Kidney (tissue), 13 donors: ENCODE measurements at regions not wholly inside any gene's neighbourhood (a gene's known extent, or its start where the extent isn't known, plus 50 kb on each side); places are given as distances from the start of the nearest gene placed in this dataset.

Source experiments
- DNase-seq, 5 donors: peaks; one replicate each; pipeline ENCODE4 v3.0.0-alpha.2; 2013 to 2020
- FAIRE-seq: peaks from 2 replicates; lab custom pipeline; 2012; peaks lifted over from hg19 to GRCh38; lab: Jason Lieb, UNC
- H3K27ac ChIP-seq, 2 donors: one replicate each; pipeline ENCODE4 v1.7.0; 2013; ENCODE audit warnings: low read depth in 2 of 2, low read length in 2 of 2, inconsistent platforms in 1 of 2
- H3K27me3 ChIP-seq: one replicate; pipeline ENCODE4 v1.7.1; 2013; ENCODE audit warnings: low read length, inconsistent platforms; ENCODE audit not compliant: control insufficient read depth, insufficient read depth
- H3K36me3 ChIP-seq, 3 donors: one replicate each; pipeline versions ENCODE4 v1.7.0 to v1.7.1; 2013; ENCODE audit warnings: low read length in 3 of 3, control low read depth in 1 of 3, inconsistent platforms in 1 of 3; ENCODE audit not compliant: insufficient read depth in 3 of 3, control insufficient read depth in 2 of 3
- H3K4me1 ChIP-seq, 3 donors: one replicate each; pipeline versions ENCODE4 v1.7.0 to v1.7.1; 2013; ENCODE audit warnings: low read length in 3 of 3, inconsistent platforms in 1 of 3, low read depth in 1 of 3; ENCODE audit not compliant: control insufficient read depth in 2 of 3, insufficient read depth in 2 of 3
- H3K4me3 ChIP-seq, 3 donors: one replicate each; pipeline versions ENCODE4 v1.7.0 to v1.8.1; 2013; ENCODE audit warnings: low read length in 3 of 3, control low read depth in 1 of 3, inconsistent platforms in 1 of 3
- H3K9ac ChIP-seq, 3 donors: one replicate each; pipeline versions ENCODE4 v1.7.0 to v1.7.1; 2013; ENCODE audit warnings: low read length in 3 of 3, control low read depth in 1 of 3, inconsistent platforms in 1 of 3
- H3K9me3 ChIP-seq, 3 donors: one replicate each; pipeline versions ENCODE4 v1.7.0 to v1.7.1; 2013; ENCODE audit warnings: low read length in 3 of 3, control low read depth in 1 of 3, inconsistent platforms in 1 of 3; ENCODE audit not compliant: control insufficient read depth in 2 of 3, insufficient read depth in 1 of 3
- CTCF ChIP-seq: IDR thresholded peaks from 3 replicates; pipeline ENCODE4 v1.5.1; 2012; ENCODE audit warnings: mild to moderate bottlenecking, moderate library complexity, borderline replicate concordance; ENCODE audit not compliant: insufficient read depth; ENCODE audit errors: extremely low read depth
- intact Hi-C: fragments of 100-400 bp; cut with DNase I; formaldehyde crosslinking; loops from one replicate; pipeline ENCODE4 v1.11.1; 2022
- donor health status: control.
- donor health status: control.
- donor health status: control.
- donor health status: control.
- donor health status: control.
- donor health status: DM: yes; HTN: yes; CAD: no.
- donor health status: Normal renal cell carcinoma (clear cell type).

DNA sequence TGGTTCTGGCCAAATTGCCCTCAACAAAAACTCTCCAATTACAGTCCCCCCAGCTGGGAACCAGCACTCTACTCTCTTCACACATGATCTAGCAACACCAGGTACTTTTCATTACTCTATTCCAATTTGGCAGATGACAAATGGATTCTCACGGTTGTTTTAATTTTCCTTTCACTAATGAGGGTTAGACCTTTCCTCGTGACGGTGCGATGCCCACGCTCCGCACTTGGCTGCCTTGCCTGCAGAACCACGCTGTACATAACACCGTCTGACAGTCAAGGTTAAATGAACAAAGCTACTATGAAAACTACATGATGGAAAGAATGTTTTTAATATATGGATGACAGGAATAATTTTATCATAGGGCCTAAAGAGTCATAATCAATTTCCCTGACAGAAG lies 141.5 kb downstream of the FBXO15 start:
- DNase-seq (peak in 1 of 5 donors; percentile 24), FAIRE-seq (no peak)
- Histone ChIP-seq H3K9ac (no peak overlapping the region), H3K27me3 (no peaks in the 10 kb centered on the region), H3K9me3 (no peaks in the 10 kb centered on the region), H3K4me3 (no peak overlapping the region), H3K36me3 (no peaks in the 10 kb centered on the region), H3K27ac (no peak overlapping the region), H3K4me1 (no peaks in the 10 kb centered on the region)
- intact Hi-C loops, result no loop called here
- TF ChIP-seq CTCF, result no peak

GRCh38 chr18:74005320-74006109 lies 142.1 kb downstream of the FBXO15 start:
- TF ChIP-seq CTCF, result no peak
- Histone ChIP-seq H3K9ac (no peak overlapping the region), H3K4me3 (no peak overlapping the region), H3K36me3 (no peaks in the 10 kb centered on the region), H3K27me3 (no peaks in the 10 kb centered on the region), H3K9me3 (no peaks in the 10 kb centered on the region), H3K4me1 (no peaks in the 10 kb centered on the region), H3K27ac (no peak overlapping the region)
- no peak for DNase-seq
- no peak for FAIRE-seq
- intact Hi-C loops, result no loop called here

GRCh38 chr18:73992242-73993022 lies 155.2 kb downstream of the FBXO15 start:
- H3K9me3 ChIP-seq, result peaks cover 0 to 3% (median 0%) of the 10 kb centered on the region in 3 donors
- intact Hi-C loops, result no loop called here
- FAIRE-seq (no peak), DNase-seq (no peak)
- H3K27ac ChIP-seq, result no peak overlapping the region
- no peak overlapping the region for H3K9ac ChIP-seq
- no peaks in the 10 kb centered on the region for H3K27me3 ChIP-seq
- no peak overlapping the region for H3K4me3 ChIP-seq
- no peaks in the 10 kb centered on the region for H3K36me3 ChIP-seq
- no peaks in the 10 kb centered on the region for H3K4me1 ChIP-seq
- no peak for TF ChIP-seq CTCF
